GM18511 (cell line): ENCODE measurements at regions not wholly inside any gene's neighbourhood (a gene's known extent, or its start where the extent isn't known, plus 50 kb on each side); places are given as distances from the start of the nearest gene placed in this dataset.
A peak's percentile ranks its signal among the peaks of the same experiment; 100 is the strongest.

Experiments used
- ATAC-seq: cut with Tn5 transposase; IDR thresholded peaks from one replicate; pipeline ENCODE4 v1.9.1; 2021; ENCODE audit warnings: mild to moderate bottlenecking, moderate library complexity; ENCODE audit not compliant: unreplicated experiment

DNA sequence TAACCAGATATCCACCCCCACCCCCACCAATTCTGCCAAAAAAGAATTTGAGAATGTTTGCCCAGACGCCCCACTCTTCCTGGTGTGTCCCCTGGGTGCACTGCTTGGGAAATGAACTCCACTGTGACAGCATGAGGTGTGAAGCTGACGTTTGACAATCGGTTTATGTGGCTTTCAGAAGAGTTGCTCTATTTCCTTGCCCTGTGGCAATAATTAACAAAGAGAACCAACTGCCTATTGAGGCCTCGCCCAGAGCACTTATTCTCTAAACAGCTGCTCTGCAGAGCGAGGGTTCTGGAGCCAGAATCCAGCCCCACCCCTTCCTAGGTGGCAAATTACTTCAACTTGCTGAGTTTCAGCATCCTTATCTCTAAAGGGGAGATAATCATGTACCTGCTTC, 115.8 kb upstream of the SIX3 start:
- ATAC-seq = peak; percentile 89

DNA sequence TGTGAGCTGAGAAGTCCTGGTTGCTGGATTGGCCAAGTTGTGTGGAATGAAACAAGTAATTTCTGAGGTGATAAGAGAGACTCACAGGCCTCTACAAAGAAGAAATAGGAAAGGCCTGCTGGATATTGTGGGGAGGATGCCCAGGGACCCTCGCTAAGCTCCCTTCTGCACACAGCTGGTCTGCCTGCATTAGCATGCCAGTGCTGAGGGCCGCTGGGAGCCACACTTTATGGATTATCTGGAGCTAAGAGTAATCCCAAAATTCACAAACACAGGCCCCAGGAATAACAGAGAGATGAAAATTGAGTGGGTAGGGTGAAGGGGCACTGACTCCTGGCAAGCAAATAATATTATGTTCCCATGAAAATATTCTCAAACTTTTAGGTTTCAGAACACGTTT, 114.9 kb upstream of the SIX3 start:
- ATAC-seq = no peak

DNA sequence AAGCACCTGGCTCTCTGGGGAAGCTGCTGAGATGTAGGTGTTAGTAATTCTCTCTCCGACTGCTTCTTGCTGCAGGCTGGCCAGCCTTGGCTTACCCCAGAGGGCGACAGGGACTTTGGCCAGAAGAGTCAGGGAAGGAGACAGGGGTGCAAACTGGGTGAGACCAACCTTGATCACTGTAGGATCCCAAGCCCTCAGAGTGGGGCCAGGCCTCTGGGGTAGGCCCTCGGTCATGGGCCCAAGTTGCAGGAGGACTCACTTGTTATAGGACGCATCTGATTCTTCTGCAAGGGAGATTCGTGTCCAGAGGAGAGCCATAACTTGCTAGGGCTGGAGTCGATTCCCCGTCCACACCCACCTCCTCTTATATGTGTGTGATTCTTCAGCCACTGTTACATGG, 111.7 kb upstream of the SIX3 start:
- ATAC-seq = no peak

DNA sequence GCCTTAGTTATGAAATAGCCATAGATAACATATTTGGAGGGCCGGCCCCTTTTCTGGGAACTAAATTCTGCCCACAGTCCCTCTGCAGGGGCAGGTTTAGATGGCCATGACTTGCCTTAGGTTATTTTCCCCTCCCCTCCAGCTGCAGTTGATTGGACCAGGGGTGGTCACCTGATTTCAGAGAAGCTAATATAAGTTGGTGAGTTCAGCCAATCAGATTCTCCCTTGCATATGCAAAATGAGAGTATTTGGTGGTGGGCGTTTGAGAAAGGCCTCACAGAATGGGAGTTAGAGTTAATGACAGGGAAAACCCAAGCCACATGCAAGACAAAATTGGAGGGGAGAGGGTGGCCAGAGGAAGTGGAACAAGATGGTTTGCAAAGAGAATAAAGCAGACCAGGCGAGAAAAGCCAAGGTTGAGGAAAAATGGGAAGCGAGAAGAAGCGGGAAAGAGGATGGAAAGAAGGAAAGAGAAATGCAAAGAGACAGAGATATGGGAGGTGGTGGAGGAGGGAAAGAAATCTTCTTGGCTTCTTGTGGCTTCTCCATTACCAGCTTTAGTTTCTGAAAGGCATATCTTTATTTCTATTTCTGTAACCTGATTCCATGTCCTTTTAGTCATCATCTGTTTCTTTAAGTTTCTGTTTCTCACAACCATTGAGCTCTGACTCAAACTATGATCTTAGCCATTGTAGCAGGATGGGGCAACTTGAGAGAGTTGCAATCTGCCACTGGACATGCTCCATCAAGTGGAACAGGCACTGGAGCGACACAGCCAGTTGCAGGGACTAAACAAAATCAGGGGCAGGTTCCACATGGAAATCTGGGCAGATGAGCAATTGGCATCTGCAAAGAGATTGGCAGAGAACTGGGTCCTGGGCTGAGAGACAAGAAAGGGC, 108.1 kb upstream of the SIX3 start:
- ATAC-seq = peak; percentile 55

DNA sequence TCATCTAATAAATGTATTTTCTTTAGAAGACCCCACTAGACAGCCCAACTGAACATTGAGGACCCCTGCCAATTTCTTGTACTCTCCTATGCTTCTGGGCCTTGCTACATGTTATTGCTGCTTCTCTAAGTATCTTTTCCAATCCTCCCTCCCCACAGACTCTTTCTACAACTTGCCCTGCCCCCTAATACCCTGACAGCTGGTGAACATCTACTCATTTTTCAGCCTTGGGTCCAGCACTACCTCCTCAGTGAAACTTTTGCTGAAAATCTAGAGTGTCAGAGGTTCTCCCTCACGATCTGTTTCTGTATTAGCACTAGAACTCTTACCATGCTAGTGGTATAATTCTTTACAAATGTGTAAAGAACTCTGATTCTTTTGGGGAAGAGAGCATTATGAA, 106.8 kb upstream of the SIX3 start:
- no peak for ATAC-seq

DNA sequence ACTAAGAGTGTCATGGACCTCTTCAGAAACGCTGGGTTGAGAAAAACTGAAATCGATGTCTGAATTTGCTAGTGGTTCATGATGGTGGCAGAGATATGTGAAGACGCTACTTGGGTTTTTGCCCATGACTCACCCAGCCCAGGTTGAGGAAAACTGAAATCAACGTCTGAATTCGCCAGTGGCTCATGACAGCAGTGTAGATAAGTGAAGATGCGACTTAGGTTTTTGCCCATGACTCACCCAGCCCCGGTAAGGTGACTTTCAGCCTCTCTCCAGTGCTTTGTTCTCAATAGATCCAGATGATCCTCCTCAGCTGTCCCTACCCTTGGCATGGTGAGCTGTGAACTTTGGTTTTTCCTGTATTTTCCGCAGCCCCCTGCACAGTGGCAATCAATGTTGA, 105.3 kb upstream of the SIX3 start:
- ATAC-seq = peak; percentile 47

DNA sequence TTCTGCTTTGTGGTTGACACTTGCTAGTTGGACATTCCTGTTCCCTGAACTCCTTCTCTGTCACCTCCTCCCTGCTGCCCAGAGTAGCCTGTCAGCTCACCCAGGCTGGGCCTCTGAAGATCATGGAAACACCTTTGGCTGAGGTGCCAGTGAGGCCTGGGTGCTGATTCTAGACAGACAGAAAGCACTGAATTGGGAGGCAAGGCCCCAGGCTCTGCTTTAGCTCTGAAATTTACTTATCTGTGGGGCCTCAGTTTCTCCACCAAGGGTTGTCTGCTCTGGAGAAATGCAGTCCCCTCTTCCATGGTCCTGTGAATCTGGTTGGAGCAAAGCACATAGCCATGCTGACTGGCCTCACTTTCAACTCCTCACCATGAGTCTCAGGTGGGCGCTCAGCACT, 104.6 kb upstream of the SIX3 start:
- no peak for ATAC-seq

DNA sequence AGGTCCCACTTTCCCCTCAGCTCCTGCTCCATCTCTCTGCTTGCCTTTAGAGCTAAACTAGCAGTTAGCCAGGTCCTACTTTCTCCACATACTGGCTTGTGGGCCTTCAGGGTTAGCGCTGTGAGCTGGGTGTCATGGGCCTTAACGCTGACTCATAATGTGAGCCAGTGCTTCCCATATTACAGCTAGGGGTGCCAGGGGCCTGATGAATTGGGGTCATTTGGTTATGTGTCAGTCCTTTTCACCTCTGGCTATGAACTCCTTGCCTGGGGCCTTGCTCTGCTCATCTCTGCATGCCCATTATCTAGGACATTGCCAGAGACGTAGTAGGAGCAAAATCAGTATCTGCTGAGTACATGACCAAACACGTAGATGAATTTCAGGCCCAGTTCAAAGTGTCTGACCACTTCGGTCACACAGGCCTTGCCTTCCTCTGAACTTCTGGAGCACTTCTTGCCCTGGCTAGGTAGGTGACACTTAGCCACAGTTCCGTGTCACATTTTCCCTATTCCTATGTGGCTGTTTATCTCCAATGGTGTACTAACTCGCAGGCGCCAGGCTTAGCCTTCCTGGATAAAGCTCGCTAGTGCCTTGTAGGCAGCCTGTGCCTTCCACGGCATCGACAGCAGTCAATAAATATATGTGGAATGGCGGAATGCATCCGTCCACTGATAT, 103.2 kb upstream of the SIX3 start:
- ATAC-seq = no peak

DNA sequence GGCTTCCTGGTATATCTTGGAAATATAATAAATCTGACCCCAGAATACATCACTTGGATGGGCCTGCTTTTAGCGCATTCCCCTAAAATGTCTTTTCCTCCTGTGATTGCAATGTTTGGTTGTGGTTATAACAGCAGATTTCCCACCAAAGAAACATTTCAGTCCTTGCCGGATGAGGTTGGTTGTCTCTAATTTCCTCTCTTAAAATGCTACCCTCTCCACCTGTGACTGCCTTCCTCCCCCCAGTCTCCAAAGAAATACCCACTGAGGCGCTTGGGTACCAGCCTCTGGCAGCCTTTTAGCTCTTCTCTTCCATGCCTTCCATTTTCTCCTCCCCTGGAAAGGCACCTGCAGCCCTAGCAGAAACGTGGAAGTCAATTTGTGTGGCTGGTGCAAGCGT, 102.1 kb upstream of the SIX3 start:
- no peak for ATAC-seq

DNA sequence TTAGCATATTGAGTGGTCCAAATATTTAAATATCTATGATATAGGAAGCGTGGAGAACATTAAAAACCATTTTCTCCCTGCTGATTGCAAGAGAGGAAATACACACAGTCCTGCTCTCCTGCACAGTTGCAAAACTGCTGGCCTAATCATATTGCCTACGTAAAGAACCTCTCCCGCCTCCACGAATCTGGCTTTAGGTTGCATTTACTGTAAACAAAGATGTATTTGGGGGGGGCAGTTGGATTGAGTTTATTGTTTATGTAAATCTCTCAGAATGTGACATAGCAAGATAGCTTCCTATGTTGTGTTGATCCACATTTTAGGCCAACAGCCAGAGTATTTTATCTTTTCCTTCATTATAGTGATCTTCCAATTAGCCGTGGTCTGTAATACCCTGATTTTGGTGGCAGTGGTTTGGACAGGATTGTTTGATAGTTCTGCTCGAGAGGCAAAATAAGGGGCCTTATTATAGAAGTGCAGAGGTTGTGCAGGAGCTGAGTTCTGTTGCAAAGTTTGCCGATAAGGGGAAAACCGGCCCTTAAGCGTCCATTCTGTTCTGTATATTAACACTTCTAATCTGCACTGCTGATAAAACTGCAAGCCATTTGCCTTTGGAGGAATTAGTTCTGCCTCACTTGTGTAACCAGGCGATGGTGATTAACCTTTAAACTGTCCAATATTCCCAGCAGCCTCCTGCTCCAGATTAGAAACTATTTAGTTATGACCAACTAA, 101.6 kb upstream of the SIX3 start:
- ATAC-seq = no peak

DNA sequence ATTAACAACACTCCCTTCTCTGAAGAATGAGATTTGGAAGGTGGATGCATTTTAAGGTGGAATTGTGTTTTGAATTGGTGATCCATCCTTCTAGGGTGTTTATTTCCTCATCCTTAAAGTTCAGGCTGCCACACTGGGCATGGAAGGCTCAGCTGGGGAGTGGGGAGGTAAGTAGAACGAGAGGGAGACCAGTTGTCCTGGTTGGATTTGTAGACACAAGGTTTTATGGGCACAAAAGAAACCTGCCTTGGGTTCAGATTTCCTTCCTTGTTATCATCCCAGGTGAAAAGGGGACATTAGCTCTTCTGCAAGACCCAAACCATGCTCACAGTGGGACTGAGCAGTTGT, 101.0 kb upstream of the SIX3 start:
- ATAC-seq = no peak

DNA sequence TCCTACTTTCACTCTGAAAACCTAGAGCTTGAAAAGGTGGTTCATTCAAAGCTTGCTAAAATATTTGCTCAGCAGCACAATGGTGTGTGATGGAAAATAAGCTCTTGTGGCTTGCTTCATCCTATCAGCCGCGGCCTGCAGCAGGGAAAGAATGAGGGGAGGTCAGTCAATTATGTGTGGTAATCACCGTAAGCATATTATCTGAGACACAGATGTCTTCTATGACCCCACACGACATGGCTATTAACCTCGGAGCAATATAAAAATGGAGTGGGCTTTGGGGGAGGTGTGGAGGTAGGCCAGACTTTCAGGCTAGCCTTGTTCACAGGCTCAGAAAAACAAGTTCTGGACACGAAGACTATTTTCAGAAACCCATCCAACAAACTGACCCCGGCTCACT, 98.4 kb upstream of the SIX3 start:
- ATAC-seq = no peak

DNA sequence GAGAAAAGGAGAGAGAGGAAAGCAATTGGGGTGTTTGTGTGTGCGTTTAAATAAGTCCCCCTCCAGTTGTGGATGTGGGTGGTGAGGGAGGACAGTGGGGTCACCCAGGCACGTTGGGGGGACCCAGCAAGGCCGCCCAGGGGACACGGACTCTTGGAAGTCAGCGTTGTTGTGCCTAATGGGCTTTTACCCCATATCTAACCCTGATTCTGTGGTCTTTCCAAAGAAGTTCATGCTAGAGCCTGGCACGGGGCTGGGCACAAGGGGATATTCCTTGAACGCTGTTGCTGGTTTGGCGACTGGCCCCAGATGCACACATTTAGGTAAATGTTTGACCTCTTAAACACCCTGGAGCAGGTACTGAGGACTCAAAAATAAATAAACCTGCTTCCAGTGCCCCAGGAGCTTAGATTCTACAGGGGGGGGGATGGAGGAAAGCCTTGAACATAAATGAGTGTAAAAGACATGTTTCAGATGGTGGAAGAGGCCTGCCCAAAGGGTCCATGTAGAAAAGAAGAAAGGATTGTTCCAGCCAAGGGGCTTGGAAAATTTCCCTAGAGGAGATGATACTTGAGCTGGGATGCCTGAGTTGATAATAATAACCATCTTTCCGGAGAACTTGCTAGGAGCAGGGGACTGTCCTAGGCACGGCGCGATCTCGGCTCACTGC, 97.7 kb upstream of the SIX3 start:
- ATAC-seq = no peak

DNA sequence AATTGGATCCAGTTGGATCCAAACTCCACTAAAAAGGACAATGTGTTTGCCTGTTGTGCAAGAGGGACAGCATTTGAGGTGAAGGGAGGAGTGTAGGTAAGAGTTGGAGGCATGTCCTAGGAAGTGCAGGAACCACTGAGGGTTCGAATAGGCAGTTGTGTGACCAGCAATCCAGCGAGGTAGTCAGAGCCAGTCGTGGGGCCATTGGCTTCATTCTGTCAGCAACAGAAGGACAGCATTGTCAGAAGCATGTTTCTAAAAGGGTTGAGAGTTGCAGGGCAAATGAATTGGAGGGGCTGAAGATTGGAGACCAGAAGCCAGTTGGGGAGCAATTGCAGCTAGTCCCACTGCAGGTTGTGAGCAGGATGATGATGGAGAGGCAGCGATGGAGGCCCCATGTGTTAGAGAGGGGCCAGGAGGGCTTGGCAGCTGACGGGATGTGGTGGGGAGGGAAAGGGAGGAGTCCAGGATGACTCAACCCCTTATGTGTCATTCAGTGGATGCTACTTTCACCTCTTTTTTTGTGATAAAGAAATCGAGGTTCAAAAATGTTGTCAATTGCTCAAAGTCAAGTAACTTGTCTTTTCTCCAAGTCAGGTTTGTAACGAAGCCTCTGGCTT, 96.7 kb upstream of the SIX3 start:
- ATAC-seq = no peak

DNA sequence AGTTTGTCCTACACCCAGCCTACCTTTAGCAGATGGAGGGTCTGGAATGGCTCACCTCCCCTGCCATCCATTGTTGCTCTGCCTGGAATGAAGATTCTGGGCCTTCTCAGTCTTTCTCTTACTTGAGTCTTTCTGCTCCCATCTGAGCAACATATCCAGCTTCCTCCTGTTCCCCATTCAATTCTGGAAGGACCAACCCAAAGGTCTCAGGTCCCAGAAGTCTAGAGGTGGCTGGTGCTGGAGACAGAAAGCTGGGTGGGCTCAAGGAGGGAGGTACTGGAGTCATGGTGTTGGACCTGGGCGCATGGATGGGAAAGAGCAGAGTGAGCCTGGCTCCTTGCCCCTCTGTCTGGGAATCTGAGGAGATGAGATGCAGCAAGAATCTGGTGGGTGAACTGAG, 93.5 kb upstream of the SIX3 start:
- ATAC-seq = no peak

DNA sequence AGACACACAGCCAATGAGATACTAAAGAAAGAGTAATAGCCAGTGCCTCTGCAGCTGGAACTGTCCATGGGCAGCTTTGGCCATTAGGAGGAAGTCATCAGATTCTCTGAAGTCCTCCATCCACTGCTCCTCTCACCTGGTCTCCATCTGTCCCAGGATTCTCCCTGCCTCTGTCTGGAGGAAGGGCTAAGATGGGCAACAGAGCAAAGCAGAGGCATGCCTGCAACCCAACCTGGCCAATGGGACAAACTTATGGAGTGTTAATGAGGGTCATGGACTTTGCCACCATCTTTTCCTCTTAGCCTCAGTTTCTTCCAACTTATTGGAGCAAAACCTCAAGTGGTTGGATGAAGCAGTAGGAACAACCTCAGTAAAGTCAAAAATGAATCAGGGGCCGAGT, 91.5 kb upstream of the SIX3 start:
- ATAC-seq = no peak

DNA sequence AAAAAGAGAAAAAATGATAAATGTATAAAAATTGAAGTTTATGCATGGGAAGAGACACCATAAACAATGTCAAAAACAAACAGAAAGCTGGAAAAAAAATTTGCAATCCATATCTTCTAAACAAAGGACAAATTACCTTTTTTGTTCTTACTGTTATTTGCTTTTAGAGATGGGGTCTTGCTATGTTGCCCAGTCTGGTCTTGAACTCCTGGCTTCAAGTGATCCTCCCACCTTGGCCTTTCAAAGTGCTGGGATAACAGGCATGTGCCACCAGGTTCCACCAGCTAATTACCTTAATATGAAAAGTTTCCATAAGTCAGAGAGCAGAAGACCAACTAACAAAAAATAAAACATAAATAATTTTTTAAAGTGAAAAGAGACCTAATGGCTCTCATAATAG, 90.0 kb upstream of the SIX3 start:
- ATAC-seq = no peak

DNA sequence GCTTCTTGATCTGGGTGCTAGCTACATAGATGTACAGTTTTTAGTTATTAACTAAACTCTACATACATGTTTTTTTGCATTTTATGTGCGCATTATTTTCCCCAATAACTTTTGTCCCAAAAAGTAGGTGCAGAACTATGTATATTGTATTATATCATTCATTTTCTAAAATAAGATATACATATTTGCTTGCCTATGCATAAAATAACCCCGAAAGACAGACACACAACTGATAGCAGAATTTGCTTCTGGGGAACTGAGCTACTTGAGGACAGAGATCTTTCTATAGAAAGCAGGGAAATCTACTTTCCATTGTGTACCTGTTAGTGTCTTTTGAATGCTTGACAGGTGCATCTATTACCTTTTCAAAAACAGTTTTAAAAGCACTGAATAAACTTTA, 88.9 kb upstream of the SIX3 start:
- ATAC-seq = no peak

DNA sequence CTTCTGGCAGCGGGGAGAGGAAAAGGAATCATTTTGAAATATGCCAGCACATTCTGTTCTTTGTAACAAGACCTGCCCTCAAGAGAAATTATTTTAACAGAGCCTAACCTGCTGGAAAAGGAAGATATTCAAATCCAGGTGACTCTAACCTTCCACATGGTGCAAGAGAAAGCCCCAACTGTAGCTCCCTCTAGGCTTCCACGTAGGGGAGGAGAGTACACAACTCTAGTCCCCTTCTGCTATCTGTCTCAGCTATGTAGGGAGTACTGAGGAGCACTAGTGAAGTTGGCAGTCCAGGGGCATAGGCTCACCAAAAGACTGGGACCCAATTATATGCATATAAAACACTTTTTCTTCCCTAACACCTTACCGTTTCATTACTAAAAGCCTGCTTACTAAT, 82.2 kb upstream of the SIX3 start:
- ATAC-seq = no peak

DNA sequence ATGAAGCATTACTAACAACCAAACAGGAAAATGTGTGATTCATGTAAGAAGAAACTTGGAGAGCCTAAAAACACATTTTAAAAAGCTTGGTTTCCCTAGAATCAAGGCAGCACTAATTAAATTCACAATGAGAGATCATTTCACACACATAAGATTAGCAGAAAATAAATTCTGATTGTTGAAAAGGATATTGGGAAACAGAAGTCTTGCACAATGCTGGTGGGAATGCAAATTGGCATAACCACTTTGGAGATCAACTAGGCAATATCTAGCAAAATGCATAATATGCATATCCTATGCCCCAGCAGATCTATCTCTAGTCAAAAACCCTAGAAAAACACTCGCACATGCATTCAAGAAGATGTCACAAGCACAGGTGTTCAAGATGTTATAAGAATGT, 75.3 kb upstream of the SIX3 start:
- ATAC-seq = no peak

DNA sequence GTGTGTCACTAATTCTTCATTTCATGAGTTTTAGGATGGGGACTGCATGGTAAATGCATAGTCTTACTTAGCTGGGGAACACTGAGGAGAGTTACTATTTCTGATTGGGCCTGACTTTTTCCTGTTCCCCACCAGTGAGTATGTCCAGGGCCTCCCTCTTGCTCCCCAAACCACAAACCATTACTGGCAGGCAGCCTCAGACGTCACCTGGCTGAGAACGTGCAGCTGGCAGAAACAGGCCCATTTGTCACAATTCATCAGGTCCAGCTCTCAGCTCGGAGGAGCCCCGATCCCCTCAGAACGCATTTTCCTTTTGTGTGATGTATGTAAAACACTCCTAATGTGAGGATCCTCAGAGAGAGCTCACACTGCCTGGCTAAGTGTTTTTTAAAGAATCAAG, 71.7 kb upstream of the SIX3 start:
- no peak for ATAC-seq
